Fibroblast of pulmonary artery (primary cell): ENCODE measurements at regions not wholly inside any gene's neighbourhood (a gene's known extent, or its start where the extent isn't known, plus 50 kb on each side); places are given as distances from the start of the nearest gene placed in this dataset.

ENCODE experiments used
- DNase-seq: peaks from one replicate; pipeline ENCODE4 v3.0.0-alpha.2; 2010; ENCODE audit warnings: low read depth
- H3K4me3 ChIP-seq: replicated peaks from 2 replicates; pipeline ENCODE4 v1.5.1; 2011; ENCODE audit warnings: low read depth, mild to moderate bottlenecking, control low read depth, low read length, moderate library complexity
- TF ChIP-seq, protein P1 (sequence below): IDR thresholded peaks from 2 replicates; pipeline ENCODE4 v1.5.1; 2011; ENCODE audit warnings: mild to moderate bottlenecking, control low read depth, low read length, inconsistent platforms; ENCODE audit errors: missing control alignments

- no peak for DNase-seq
- TF ChIP-seq, protein P1, sequence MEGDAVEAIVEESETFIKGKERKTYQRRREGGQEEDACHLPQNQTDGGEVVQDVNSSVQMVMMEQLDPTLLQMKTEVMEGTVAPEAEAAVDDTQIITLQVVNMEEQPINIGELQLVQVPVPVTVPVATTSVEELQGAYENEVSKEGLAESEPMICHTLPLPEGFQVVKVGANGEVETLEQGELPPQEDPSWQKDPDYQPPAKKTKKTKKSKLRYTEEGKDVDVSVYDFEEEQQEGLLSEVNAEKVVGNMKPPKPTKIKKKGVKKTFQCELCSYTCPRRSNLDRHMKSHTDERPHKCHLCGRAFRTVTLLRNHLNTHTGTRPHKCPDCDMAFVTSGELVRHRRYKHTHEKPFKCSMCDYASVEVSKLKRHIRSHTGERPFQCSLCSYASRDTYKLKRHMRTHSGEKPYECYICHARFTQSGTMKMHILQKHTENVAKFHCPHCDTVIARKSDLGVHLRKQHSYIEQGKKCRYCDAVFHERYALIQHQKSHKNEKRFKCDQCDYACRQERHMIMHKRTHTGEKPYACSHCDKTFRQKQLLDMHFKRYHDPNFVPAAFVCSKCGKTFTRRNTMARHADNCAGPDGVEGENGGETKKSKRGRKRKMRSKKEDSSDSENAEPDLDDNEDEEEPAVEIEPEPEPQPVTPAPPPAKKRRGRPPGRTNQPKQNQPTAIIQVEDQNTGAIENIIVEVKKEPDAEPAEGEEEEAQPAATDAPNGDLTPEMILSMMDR, result no peak
- no peak overlapping the region for H3K4me3 ChIP-seq
Measured at GRCh38 chr2:12407160-12407559, 309.6 kb upstream of the TRIB2 start.

- TF ChIP-seq, protein P1, result no peak
- peak; percentile 55 for DNase-seq
- H3K4me3 ChIP-seq, result no peak overlapping the region
Measured at GRCh38 chr2:12412898-12413305, 303.8 kb upstream of the TRIB2 start.

- TF ChIP-seq, protein P1, result no peak
- DNase-seq, result no peak
- H3K4me3 ChIP-seq, result no peak overlapping the region
Measured at GRCh38 chr2:12415536-12415935, 301.2 kb upstream of the TRIB2 start.

DNA sequence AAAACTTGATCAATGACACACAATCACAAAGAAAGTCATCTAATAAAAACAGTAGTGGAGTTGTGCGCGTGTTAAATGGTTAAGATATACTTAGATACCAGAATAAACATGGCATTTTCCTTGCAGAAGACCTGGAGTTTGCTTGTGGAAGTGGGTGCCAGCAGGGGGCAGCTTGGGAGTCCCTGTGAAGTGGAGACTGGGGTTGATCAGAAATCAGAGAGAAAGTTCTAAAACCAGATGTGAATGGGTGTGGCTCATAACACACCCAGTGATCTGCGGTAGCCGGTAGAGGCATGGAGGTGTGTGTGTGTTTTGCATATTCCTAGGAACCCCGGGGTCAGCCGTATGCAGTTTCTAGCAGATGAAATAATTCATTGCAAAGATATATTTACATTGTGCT, 300.1 kb upstream of the TRIB2 start:
- TF ChIP-seq, protein P1, result peak; percentile 47
- H3K4me3 ChIP-seq, result no peak overlapping the region
- DNase-seq, result peak; percentile 51

GRCh38 chr2:12417786-12418185, 298.9 kb upstream of the TRIB2 start:
- TF ChIP-seq, protein P1, result no peak
- no peak overlapping the region for H3K4me3 ChIP-seq
- no peak for DNase-seq

DNA sequence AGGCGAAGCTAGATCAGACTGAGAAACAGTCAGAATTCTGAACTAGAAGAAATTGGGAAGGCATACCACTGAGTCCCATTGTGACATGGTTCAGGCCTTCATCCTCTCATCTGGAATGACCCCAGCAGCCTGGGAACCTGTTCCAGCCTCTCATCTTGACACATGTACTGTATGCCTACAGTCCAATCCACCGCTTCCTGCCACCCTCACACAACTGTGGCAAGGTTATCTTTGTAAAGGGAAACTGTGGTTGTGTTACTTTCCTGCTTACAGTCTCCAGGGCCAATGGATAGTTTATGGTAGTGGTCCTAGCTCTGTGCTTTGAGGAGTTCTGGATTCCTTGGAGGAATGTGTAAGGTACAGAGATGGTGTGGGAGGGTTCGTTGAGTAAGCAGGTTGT, 296.9 kb upstream of the TRIB2 start:
- no peak overlapping the region for H3K4me3 ChIP-seq
- DNase-seq, result no peak
- TF ChIP-seq, protein P1, result no peak

GRCh38 chr2:12421046-12421445, 295.7 kb upstream of the TRIB2 start:
- TF ChIP-seq, protein P1, result no peak
- no peak overlapping the region for H3K4me3 ChIP-seq
- DNase-seq, result no peak
